HG02588 (cell line): ENCODE measurements at regions not wholly inside any gene's neighbourhood (a gene's known extent, or its start where the extent isn't known, plus 50 kb on each side); places are given as distances from the start of the nearest gene placed in this dataset.

Experiments used
- ATAC-seq: cut with Tn5 transposase; IDR thresholded peaks from one replicate; pipeline ENCODE4 v1.9.1; 2021; ENCODE audit warnings: mild to moderate bottlenecking, moderate library complexity; ENCODE audit not compliant: unreplicated experiment

- ATAC-seq, result no peak
Measured at GRCh38 chr18:78303519-78304191, 676.0 kb upstream of the SALL3 start.

GRCh38 chr18:78304192-78305164, 675.1 kb upstream of the SALL3 start:
- no peak for ATAC-seq

GRCh38 chr18:78305789-78306188, 673.8 kb upstream of the SALL3 start:
- no peak for ATAC-seq

GRCh38 chr18:78309307-78309706, 670.3 kb upstream of the SALL3 start:
- ATAC-seq, result no peak

- ATAC-seq, result no peak
Measured at GRCh38 chr18:78309924-78310323, 669.7 kb upstream of the SALL3 start.

- no peak for ATAC-seq
Measured at GRCh38 chr18:78319264-78319663, 660.4 kb upstream of the SALL3 start.

GRCh38 chr18:78319961-78320360, 659.7 kb upstream of the SALL3 start:
- no peak for ATAC-seq

- no peak for ATAC-seq
Measured at GRCh38 chr18:78321402-78321801, 658.2 kb upstream of the SALL3 start.

GRCh38 chr18:78323453-78324197, 656.0 kb upstream of the SALL3 start:
- ATAC-seq, result no peak

GRCh38 chr18:78327643-78328042, 652.0 kb upstream of the SALL3 start:
- no peak for ATAC-seq

- no peak for ATAC-seq
Measured at GRCh38 chr18:78330766-78331165, 648.9 kb upstream of the SALL3 start.

GRCh38 chr18:78352910-78353309, 626.7 kb upstream of the SALL3 start:
- ATAC-seq, result no peak

GRCh38 chr18:78362198-78362597, 617.4 kb upstream of the SALL3 start:
- no peak for ATAC-seq

GRCh38 chr18:78363556-78364387, 615.8 kb upstream of the SALL3 start:
- ATAC-seq, result no peak

GRCh38 chr18:78364388-78364960, 615.1 kb upstream of the SALL3 start:
- no peak for ATAC-seq

GRCh38 chr18:78367996-78368395, 611.6 kb upstream of the SALL3 start:
- ATAC-seq, result no peak

- no peak for ATAC-seq
Measured at GRCh38 chr18:78368726-78369125, 610.9 kb upstream of the SALL3 start.

GRCh38 chr18:78376046-78376445, 603.6 kb upstream of the SALL3 start:
- ATAC-seq, result no peak

- no peak for ATAC-seq
Measured at GRCh38 chr18:78378403-78378802, 601.2 kb upstream of the SALL3 start.

GRCh38 chr18:78378983-78379382, 600.6 kb upstream of the SALL3 start:
- no peak for ATAC-seq
